K562 (cell line): ENCODE measurements at regions not wholly inside any gene's neighbourhood (a gene's known extent, or its start where the extent isn't known, plus 50 kb on each side); places are given as distances from the start of the nearest gene placed in this dataset.

Experiments
- CHD1 ChIP-seq: fragments of 200-600 bp; sonication (generic); IDR thresholded peaks from one replicate; pipeline ENCODE4 v1.6.1; 2012; ENCODE audit warnings: mild to moderate bottlenecking, moderate library complexity, low read length, inconsistent platforms
- CTCF ChIP-seq, 3 experiments: IDR thresholded peaks in 2 of 3; conservative IDR thresholded peaks in 1 of 3; 2 replicates each; pipeline ENCODE4 v1.5.1; 2011 to 2012; ENCODE audit warnings: low read length in 3 of 3, mild to moderate bottlenecking in 3 of 3, control low read depth in 2 of 3, improper control_type of control experiment in 1 of 3, inconsistent platforms in 1 of 3, low read depth in 1 of 3, mixed read lengths in 1 of 3, moderate library complexity in 1 of 3; ENCODE audit not compliant: insufficient read depth in 2 of 3
- ZBTB33 ChIP-seq: sonication (generic); formaldehyde crosslinking; IDR thresholded peaks from 2 replicates; pipeline ENCODE4 v1.8.1; 2023; ENCODE audit warnings: mild to moderate bottlenecking, missing genetic modification reagents
- ZNF12 ChIP-seq: sonication (generic); formaldehyde crosslinking; IDR thresholded peaks from 2 replicates; pipeline ENCODE4 v1.4.0; 2020; ENCODE audit warnings: mild to moderate bottlenecking, missing genetic modification reagents

GRCh38 chr10:132124201-132124920 lies 58.6 kb downstream of the JAKMIP3 start:
- TF ChIP-seq CTCF (IDR thresholded peaks at IDR 0.05 in 2 of 3, conservative IDR thresholded peaks at IDR 0.05 in 1 of 3; ENCODE audit: insufficient read depth in 2 of 3, low read depth in 1 of 3, low read length in 3 of 3) (no peak), ZBTB33 (CRISPR knock-in tag) (no peak), ZNF12 (CRISPR knock-in tag) (no peak), CHD1 (no peak)
